ENCODE measurements at regions not wholly inside any gene's neighbourhood (a gene's known extent, or its start where the extent isn't known, plus 50 kb on each side); places are given as distances from the start of the nearest gene placed in this dataset.

GRCh38 chr2:225171350-225171749, 129.1 kb upstream of the DOCK10 start:
- CTCF ChIA-PET, result no interaction called here
- no peaks in the 10 kb centered on the region for H3K36me3 ChIP-seq (ENCODE audit: control insufficient read depth, insufficient read depth, low read length)
- no peaks in the 10 kb centered on the region for H3K27me3 ChIP-seq (ENCODE audit: control insufficient read depth, insufficient read depth, low read length)
- H3K4me3 ChIP-seq (ENCODE audit: low read depth, low read length), result no peak overlapping the region
- no peak for TF ChIP-seq CTCF (IDR thresholded peaks at IDR 0.05; ENCODE audit: insufficient read depth, low read depth, low read length)
- no peak for DNase-seq (ENCODE audit: low read depth)
- POLR2A ChIA-PET, result no interaction called here

- POLR2A ChIA-PET, result no interaction called here
- Histone ChIP-seq H3K27me3 (ENCODE audit: control insufficient read depth, insufficient read depth, low read length) (no peaks in the 10 kb centered on the region), H3K4me3 (ENCODE audit: low read depth, low read length) (no peak overlapping the region), H3K36me3 (ENCODE audit: control insufficient read depth, insufficient read depth, low read length) (no peaks in the 10 kb centered on the region)
- CTCF ChIA-PET, result interaction anchor here (0.6 kb wide), 1 partner anchor 264 kb away, joined by 3 read pairs; no protein-coding TSS in a partner anchor
- TF ChIP-seq CTCF (IDR thresholded peaks at IDR 0.05; ENCODE audit: insufficient read depth, low read depth, low read length), result no peak
- no peak for DNase-seq (ENCODE audit: low read depth)
Measured at GRCh38 chr2:225170162-225170561, 127.9 kb upstream of the DOCK10 start.

GRCh38 chr2:225169396-225169795, 127.1 kb upstream of the DOCK10 start:
- ChIA-PET POLR2A (no interaction called here), CTCF (interaction anchor here (0.5 kb wide), 1 partner anchor 553 kb away, joined by 3 read pairs; no protein-coding TSS in a partner anchor)
- no peak for TF ChIP-seq CTCF (IDR thresholded peaks at IDR 0.05; ENCODE audit: insufficient read depth, low read depth, low read length)
- DNase-seq (ENCODE audit: low read depth), result no peak
- no peak overlapping the region for H3K4me3 ChIP-seq (ENCODE audit: low read depth, low read length)
- H3K27me3 ChIP-seq (ENCODE audit: control insufficient read depth, insufficient read depth, low read length), result no peaks in the 10 kb centered on the region
- no peaks in the 10 kb centered on the region for H3K36me3 ChIP-seq (ENCODE audit: control insufficient read depth, insufficient read depth, low read length)

GRCh38 chr2:225165052-225165451, 122.8 kb upstream of the DOCK10 start:
- Histone ChIP-seq H3K4me3 (ENCODE audit: low read depth, low read length) (no peak overlapping the region), H3K36me3 (ENCODE audit: control insufficient read depth, insufficient read depth, low read length) (no peaks in the 10 kb centered on the region), H3K27me3 (ENCODE audit: control insufficient read depth, insufficient read depth, low read length) (no peaks in the 10 kb centered on the region)
- no peak for TF ChIP-seq CTCF (IDR thresholded peaks at IDR 0.05; ENCODE audit: insufficient read depth, low read depth, low read length)
- DNase-seq (ENCODE audit: low read depth), result peak; percentile 47
- ChIA-PET CTCF (no interaction called here), POLR2A (no interaction called here)

- DNase-seq (ENCODE audit: low read depth), result no peak
- CTCF ChIA-PET, result interaction anchor here (0.6 kb wide), 1 partner anchor 12 kb away, joined by 3 read pairs; no protein-coding TSS in a partner anchor
Measured at GRCh38 chr2:225164401-225165050, 122.3 kb upstream of the DOCK10 start.

More at GRCh38 chr2:225164401-225165050, 122.3 kb upstream of the DOCK10 start:
- Histone ChIP-seq H3K27me3 (ENCODE audit: control insufficient read depth, insufficient read depth, low read length) (no peaks in the 10 kb centered on the region), H3K36me3 (ENCODE audit: control insufficient read depth, insufficient read depth, low read length) (no peaks in the 10 kb centered on the region), H3K4me3 (ENCODE audit: low read depth, low read length) (no peak overlapping the region)
- POLR2A ChIA-PET, result no interaction called here
- TF ChIP-seq CTCF (IDR thresholded peaks at IDR 0.05; ENCODE audit: insufficient read depth, low read depth, low read length), result no peak
